Esophagus muscularis mucosa (tissue), 4 donors: ENCODE measurements at regions not wholly inside any gene's neighbourhood (a gene's known extent, or its start where the extent isn't known, plus 50 kb on each side); places are given as distances from the start of the nearest gene placed in this dataset.
A peak's percentile ranks its signal among the peaks of the same experiment; 100 is the strongest.
"Not testable (repeated sequence)": the region's sequence is repeated elsewhere in the genome, so short reads cannot be mapped to it uniquely, and the experiment has no call there.

Source experiments
- DNase-seq: peaks from one replicate; pipeline ENCODE4 v3.0.0-alpha.2; 2017; ENCODE audit errors: extremely low spot score
- H3K27ac ChIP-seq, 4 donors: fragments of 200-600 bp; sonication (generic); replicated peaks in 1 of 4; 1 replicate in 3 of 4; 2 replicates in 1 of 4; pipeline ENCODE4 v1.5.1; 2016 to 2019; ENCODE audit warnings: mild to moderate bottlenecking in 1 of 4
- H3K27me3 ChIP-seq, 4 donors: fragments of 200-600 bp; sonication (generic); one replicate each; pipeline versions ENCODE4 v1.5.1 to v1.6.0; 2016 to 2019
- H3K36me3 ChIP-seq, 4 donors: fragments of 200-600 bp; sonication (generic); one replicate each; pipeline ENCODE4 v1.5.1; 2016 to 2019
- H3K4me1 ChIP-seq, 4 donors: fragments of 200-600 bp; sonication (generic); one replicate each; pipeline ENCODE4 v1.5.1; 2016 to 2019
- H3K4me3 ChIP-seq, 4 donors: fragments of 200-600 bp; sonication (generic); 1 replicate in 2 of 4; 2 replicates in 2 of 4; pipeline ENCODE4 v1.5.1; 2016 to 2019; ENCODE audit warnings: mild to moderate bottlenecking in 4 of 4, moderate library complexity in 1 of 4
- H3K9me3 ChIP-seq, 4 donors: fragments of 200-600 bp; sonication (generic); 1 replicate in 3 of 4; 2 replicates in 1 of 4; pipeline ENCODE4 v1.5.1; 2016 to 2019
- CTCF ChIP-seq, 3 experiments: fragments of 200-600 bp in 2 of 3; fragments of 450-650 bp in 1 of 3; sonication (generic) in 2 of 3; IDR thresholded peaks; one replicate each; pipeline ENCODE4 v1.5.1; 2017 to 2019; ENCODE audit warnings: antibody characterized with exemption in 3 of 3, mild to moderate bottlenecking in 2 of 3, moderate library complexity in 1 of 3
- EP300 ChIP-seq: sonication (generic); formaldehyde crosslinking; IDR thresholded peaks from one replicate; pipeline ENCODE4 v1.6.1; 2017; ENCODE audit warnings: antibody characterized with exemption
- POLR2A ChIP-seq: fragments of 450-650 bp; IDR thresholded peaks from one replicate; pipeline ENCODE4 v1.6.1; 2017; ENCODE audit warnings: antibody characterized with exemption, moderate library complexity, mild to moderate bottlenecking, low read depth
- POLR2AphosphoS5 ChIP-seq, 2 donors: sonication (generic); formaldehyde crosslinking; IDR thresholded peaks; one replicate each; pipeline ENCODE4 v1.6.1; 2017; ENCODE audit warnings: antibody characterized with exemption in 2 of 2
- WGBS: methylation state at CpG from one replicate; pipeline ENCODE4 v1.1.5; 2018; 5-methylcytosine and 5-hydroxymethylcytosine counted together
- intact Hi-C: fragments of 100-400 bp; cut with DNase I; formaldehyde crosslinking; loops from one replicate; pipeline ENCODE4 v1.15.1; 2023

- peaks cover 0 to 8% (median 6%) of the 10 kb centered on the region in 4 donors for H3K4me1 ChIP-seq
- H3K4me3 ChIP-seq: peak overlapping the region; percentile 34 to 50 (median 38)
- peak overlapping the region in 3 of 4 donors; percentile 10 to 36 (median 21) for H3K27ac ChIP-seq
- intact Hi-C loops: loop anchor here (10.0 kb wide), 2 partner anchors 182 to 642 kb away; no protein-coding TSS in a partner anchor
- no peaks in the 10 kb centered on the region for H3K27me3 ChIP-seq
- DNase-seq: no peak
- H3K36me3 ChIP-seq: no peaks in the 10 kb centered on the region
- 5% methylated on average over 10 of the region's 12 CpGs for WGBS
- H3K9me3 ChIP-seq: no peaks in the 10 kb centered on the region
- TF ChIP-seq CTCF (IDR thresholded peaks at IDR 0.05): peak; percentile 74 to 87 (median 81)
- no peak for TF ChIP-seq POLR2A
- TF ChIP-seq POLR2AphosphoS5 (IDR thresholded peaks at IDR 0.05): no peak
- TF ChIP-seq EP300: no peak
Observed at GRCh38 chr7:153193144-153193595, 433.6 kb downstream of the ACTR3B start.

GRCh38 chr7:153217032-153217431 lies 457.5 kb downstream of the ACTR3B start:
- intact Hi-C loops: no loop called here
- Histone ChIP-seq H3K36me3 (no peaks in the 10 kb centered on the region), H3K9me3 (peaks cover 0 to 19% (median 13%) of the 10 kb centered on the region in 4 donors), H3K4me3 (no peak overlapping the region), H3K4me1 (no peaks in the 10 kb centered on the region), H3K27me3 (no peaks in the 10 kb centered on the region), H3K27ac (no peak overlapping the region)
- no peak for TF ChIP-seq POLR2A
- no peak for TF ChIP-seq CTCF (IDR thresholded peaks at IDR 0.05)
- TF ChIP-seq POLR2AphosphoS5 (IDR thresholded peaks at IDR 0.05): no peak
- TF ChIP-seq EP300: no peak
- DNase-seq: no peak
- 91% methylated on average over 8 of the region's 8 CpGs for WGBS

- no peak for DNase-seq
- no peaks in the 10 kb centered on the region for H3K36me3 ChIP-seq
- no peak overlapping the region for H3K4me3 ChIP-seq
- WGBS: 73% methylated on average over 1 of the region's 1 CpG
- TF ChIP-seq POLR2A: no peak
- no peak for TF ChIP-seq EP300
- no peak for TF ChIP-seq CTCF (IDR thresholded peaks at IDR 0.05)
- no peak for TF ChIP-seq POLR2AphosphoS5 (IDR thresholded peaks at IDR 0.05)
- no peak overlapping the region for H3K27ac ChIP-seq
- intact Hi-C loops: no loop called here
- H3K4me1 ChIP-seq: no peaks in the 10 kb centered on the region
- H3K27me3 ChIP-seq: no peaks in the 10 kb centered on the region
- peaks cover 0 to 8% (median 0%) of the 10 kb centered on the region in 4 donors for H3K9me3 ChIP-seq
Observed at GRCh38 chr7:153224890-153225289, 465.3 kb downstream of the ACTR3B start.

GRCh38 chr7:153245136-153245535 lies 485.6 kb downstream of the ACTR3B start:
- H3K36me3 ChIP-seq, H3K27me3 ChIP-seq, H3K4me3 ChIP-seq, intact Hi-C loops, H3K4me1 ChIP-seq, H3K9me3 ChIP-seq, H3K27ac ChIP-seq: not testable (repeated sequence)
- DNase-seq: peak; percentile 31
- 67% methylated on average over 7 of the region's 7 CpGs for WGBS

- no peak overlapping the region for H3K27ac ChIP-seq
- WGBS: 82% methylated on average over 1 of the region's 1 CpG
- H3K4me1 ChIP-seq: no peaks in the 10 kb centered on the region
- TF ChIP-seq CTCF (IDR thresholded peaks at IDR 0.05) (no peak), POLR2A (no peak), POLR2AphosphoS5 (IDR thresholded peaks at IDR 0.05) (no peak), EP300 (no peak)
- H3K9me3 ChIP-seq: peaks cover 0 to 3% (median 0%) of the 10 kb centered on the region in 4 donors
- no peak overlapping the region for H3K4me3 ChIP-seq
- H3K27me3 ChIP-seq: no peaks in the 10 kb centered on the region
- no peaks in the 10 kb centered on the region for H3K36me3 ChIP-seq
- intact Hi-C loops: no loop called here
- DNase-seq: peak; percentile 81
Observed at GRCh38 chr7:153245809-153246208, 486.3 kb downstream of the ACTR3B start.
